ENCODE measurements at regions not wholly inside any gene's neighbourhood (a gene's known extent, or its start where the extent isn't known, plus 50 kb on each side); places are given as distances from the start of the nearest gene placed in this dataset.
"Not testable (repeated sequence)": the region's sequence is repeated elsewhere in the genome, so short reads cannot be mapped to it uniquely, and the experiment has no call there.

- no peak for DNase-seq (ENCODE audit: low read depth, low spot score)
Measured at GRCh38 chr13:87087741-87088140, 583.4 kb upstream of the SLITRK5 start.

GRCh38 chr13:87089391-87089790, 581.8 kb upstream of the SLITRK5 start:
- DNase-seq (ENCODE audit: low read depth, low spot score) = peak; percentile 17

- no peak for DNase-seq (ENCODE audit: low read depth, low spot score)
Measured at GRCh38 chr13:87093399-87093798, 577.8 kb upstream of the SLITRK5 start.

- DNase-seq (ENCODE audit: low read depth, low spot score) = no peak
Measured at GRCh38 chr13:87094646-87095045, 576.5 kb upstream of the SLITRK5 start.

- DNase-seq (ENCODE audit: low read depth, low spot score) = no peak
Measured at GRCh38 chr13:87100431-87100830, 570.7 kb upstream of the SLITRK5 start.

- DNase-seq (ENCODE audit: low read depth, low spot score) = peak; percentile 52
Measured at GRCh38 chr13:87107651-87108050, 563.5 kb upstream of the SLITRK5 start.

GRCh38 chr13:87120476-87120875, 550.7 kb upstream of the SLITRK5 start:
- no peak for DNase-seq (ENCODE audit: low read depth, low spot score)

GRCh38 chr13:87122551-87122950, 548.6 kb upstream of the SLITRK5 start:
- DNase-seq (ENCODE audit: low read depth, low spot score) = peak; percentile 36

- DNase-seq (ENCODE audit: low read depth, low spot score) = peak; percentile 98
Measured at GRCh38 chr13:87123987-87124784, 547.0 kb upstream of the SLITRK5 start.

GRCh38 chr13:87124785-87125074, 546.4 kb upstream of the SLITRK5 start:
- DNase-seq (ENCODE audit: low read depth, low spot score) = no peak

- peak; percentile 59 for DNase-seq (ENCODE audit: low read depth, low spot score)
Measured at GRCh38 chr13:87128036-87128435, 543.1 kb upstream of the SLITRK5 start.

- no peak for DNase-seq (ENCODE audit: low read depth, low spot score)
Measured at GRCh38 chr13:87128491-87128890, 542.7 kb upstream of the SLITRK5 start.

- DNase-seq (ENCODE audit: low read depth, low spot score) = no peak
Measured at GRCh38 chr13:87129602-87130300, 541.4 kb upstream of the SLITRK5 start.

GRCh38 chr13:87130423-87130822, 540.7 kb upstream of the SLITRK5 start:
- DNase-seq (ENCODE audit: low read depth, low spot score) = no peak

- no peak for DNase-seq (ENCODE audit: low read depth, low spot score)
Measured at GRCh38 chr13:87131611-87132010, 539.6 kb upstream of the SLITRK5 start.

- DNase-seq (ENCODE audit: low read depth, low spot score) = no peak
Measured at GRCh38 chr13:87138866-87139265, 532.3 kb upstream of the SLITRK5 start.

GRCh38 chr13:87147076-87147475, 524.1 kb upstream of the SLITRK5 start:
- DNase-seq (ENCODE audit: low read depth, low spot score) = peak; percentile 9

- no peak for DNase-seq (ENCODE audit: low read depth, low spot score)
Measured at GRCh38 chr13:87153371-87153770, 517.8 kb upstream of the SLITRK5 start.

GRCh38 chr13:87166348-87166747, 504.8 kb upstream of the SLITRK5 start:
- no peak for DNase-seq (ENCODE audit: low read depth, low spot score)

- no peak for DNase-seq (ENCODE audit: low read depth, low spot score)
Measured at GRCh38 chr13:87168390-87168789, 502.8 kb upstream of the SLITRK5 start.

- DNase-seq (ENCODE audit: low read depth, low spot score) = no peak
Measured at GRCh38 chr13:87169337-87169736, 501.8 kb upstream of the SLITRK5 start.

GRCh38 chr13:87172166-87172835, 498.9 kb upstream of the SLITRK5 start:
- peak; percentile 1 for DNase-seq (ENCODE audit: low read depth, low spot score)

GRCh38 chr13:87185138-87185537, 486.0 kb upstream of the SLITRK5 start:
- DNase-seq (ENCODE audit: low read depth, low spot score) = not testable (repeated sequence)
